HG03097 (cell line): ENCODE measurements at regions not wholly inside any gene's neighbourhood (a gene's known extent, or its start where the extent isn't known, plus 50 kb on each side); places are given as distances from the start of the nearest gene placed in this dataset.

Experiments
- ATAC-seq: cut with Tn5 transposase; IDR thresholded peaks from one replicate; pipeline ENCODE4 v1.9.1; 2021; ENCODE audit not compliant: unreplicated experiment, low FRiP score

DNA sequence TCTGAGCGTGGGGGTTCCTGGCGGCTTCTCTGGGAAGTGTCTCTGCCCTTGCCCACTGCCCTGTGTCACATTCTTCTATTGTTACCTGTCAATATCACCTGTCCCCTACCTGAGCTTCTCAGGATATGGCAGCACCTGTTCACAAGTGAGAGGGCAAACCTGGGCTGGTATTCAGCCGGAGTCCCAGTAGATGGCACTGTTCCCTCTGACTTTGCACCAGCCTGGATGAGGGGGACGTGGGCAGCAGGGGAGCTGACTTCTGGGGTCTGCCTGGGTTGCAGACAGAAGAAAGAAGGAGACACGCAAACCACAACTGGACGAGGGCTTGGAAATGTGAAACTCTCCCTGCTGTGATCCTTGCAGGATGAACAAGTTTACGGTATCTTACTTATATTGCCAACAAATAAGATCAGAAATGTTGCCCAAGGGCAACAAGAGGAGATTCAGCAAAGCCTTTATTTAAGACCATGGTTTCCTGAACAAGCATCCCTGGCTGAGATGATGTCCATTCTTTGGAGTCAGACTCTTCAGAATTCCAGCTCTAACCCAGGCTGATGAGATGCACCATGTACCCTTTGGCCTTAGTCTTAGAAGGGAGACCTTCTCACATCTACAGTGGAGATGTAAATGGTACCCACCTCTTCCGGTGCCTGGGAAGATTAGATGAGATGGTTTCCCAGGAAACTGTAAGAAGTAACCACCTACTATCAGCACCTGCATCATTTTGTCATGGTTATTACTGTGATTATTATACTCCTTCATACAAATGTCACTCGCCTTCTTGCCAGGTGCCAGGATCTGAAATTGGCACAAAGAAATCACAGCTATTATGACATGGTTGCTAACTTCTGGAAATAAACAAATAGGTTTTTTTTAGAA lies 400.0 kb upstream of the CDH4 start:
- no peak for ATAC-seq

GRCh38 chr20:60857708-60858107 lies 394.4 kb upstream of the CDH4 start:
- ATAC-seq = no peak

GRCh38 chr20:60862601-60863000 lies 389.5 kb upstream of the CDH4 start:
- ATAC-seq = no peak

GRCh38 chr20:60863548-60863947 lies 388.5 kb upstream of the CDH4 start:
- no peak for ATAC-seq

DNA sequence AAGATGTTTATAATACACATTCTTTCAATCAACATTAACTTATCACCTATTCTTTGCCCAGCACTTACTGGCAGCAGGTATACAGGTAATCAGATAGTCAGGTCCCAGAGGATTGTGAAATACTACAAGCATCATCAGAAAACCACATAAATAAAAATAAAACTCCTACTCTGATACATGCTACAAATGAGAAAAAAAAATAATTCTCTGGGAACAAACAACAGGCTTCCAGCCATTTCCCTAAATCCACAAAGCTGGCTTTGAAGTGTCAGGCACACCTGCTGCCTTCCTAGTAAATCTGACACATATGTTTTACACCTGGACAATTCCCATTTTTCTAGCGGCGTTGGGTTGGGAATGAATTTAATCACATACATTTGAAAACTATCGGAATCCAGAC lies 384.5 kb upstream of the CDH4 start:
- no peak for ATAC-seq

- no peak for ATAC-seq
These were observed 383.7 kb upstream of the CDH4 start for GRCh38 chr20:60868316-60868891.

DNA sequence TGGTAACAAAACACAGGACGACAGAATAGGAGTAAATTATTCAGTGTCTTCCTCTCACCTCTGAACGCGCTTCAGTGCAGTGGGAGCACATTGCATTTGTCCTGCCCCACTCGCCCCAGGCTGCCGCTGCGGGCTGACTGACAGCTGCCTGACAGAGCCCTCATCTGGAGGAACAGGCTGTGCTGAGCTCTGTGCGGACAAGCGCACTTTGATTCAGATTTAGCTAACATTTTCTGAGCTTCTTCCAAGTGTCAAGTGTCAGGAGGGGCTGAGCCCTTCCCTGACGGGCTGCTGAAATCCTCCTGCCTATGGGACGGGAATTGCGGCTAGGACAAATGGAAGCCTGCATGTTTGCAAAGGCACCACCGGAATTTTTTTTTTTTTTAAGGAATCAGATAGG lies 383.0 kb upstream of the CDH4 start:
- ATAC-seq = no peak

GRCh38 chr20:60869625-60870024 lies 382.4 kb upstream of the CDH4 start:
- no peak for ATAC-seq

- no peak for ATAC-seq
These were observed 382.0 kb upstream of the CDH4 start for GRCh38 chr20:60870040-60870439.

- no peak for ATAC-seq
These were observed 379.8 kb upstream of the CDH4 start for GRCh38 chr20:60872224-60872623.

DNA sequence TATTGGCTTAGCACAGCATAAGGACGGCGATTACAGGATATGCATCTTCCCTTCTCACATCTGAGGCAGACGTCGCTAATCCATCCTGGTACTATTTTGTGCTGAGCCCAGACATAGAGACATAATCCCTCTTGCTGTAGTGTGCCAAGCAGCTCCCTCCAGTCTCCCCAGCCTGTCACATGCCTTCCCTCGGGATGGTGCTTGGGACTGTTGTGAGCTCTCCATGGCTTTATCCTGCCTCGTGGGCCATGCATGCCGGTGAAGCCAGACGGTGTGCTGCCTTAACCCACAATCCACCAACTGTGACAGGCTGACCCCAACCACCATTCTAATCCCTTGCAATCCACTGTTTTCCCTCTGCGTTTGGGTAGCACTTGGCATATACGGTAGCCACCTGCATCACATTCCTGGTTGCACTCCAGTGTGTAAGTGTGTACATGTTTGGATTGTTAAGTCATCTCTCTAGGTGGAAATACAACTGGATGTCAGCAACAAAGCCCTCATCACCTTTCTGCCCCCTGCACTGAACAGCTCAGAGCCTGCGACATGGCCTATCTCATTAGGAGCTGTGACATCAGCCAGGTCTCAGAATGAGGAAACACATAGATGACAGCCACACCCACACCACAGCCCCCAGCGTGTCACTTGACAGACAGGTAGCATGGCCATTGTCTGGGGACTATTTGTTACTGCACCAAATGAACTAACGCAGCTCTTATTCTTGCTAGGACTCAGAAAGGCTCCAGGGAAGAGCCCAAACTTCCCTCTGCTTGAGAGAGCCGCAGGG lies 374.8 kb upstream of the CDH4 start:
- ATAC-seq = no peak

DNA sequence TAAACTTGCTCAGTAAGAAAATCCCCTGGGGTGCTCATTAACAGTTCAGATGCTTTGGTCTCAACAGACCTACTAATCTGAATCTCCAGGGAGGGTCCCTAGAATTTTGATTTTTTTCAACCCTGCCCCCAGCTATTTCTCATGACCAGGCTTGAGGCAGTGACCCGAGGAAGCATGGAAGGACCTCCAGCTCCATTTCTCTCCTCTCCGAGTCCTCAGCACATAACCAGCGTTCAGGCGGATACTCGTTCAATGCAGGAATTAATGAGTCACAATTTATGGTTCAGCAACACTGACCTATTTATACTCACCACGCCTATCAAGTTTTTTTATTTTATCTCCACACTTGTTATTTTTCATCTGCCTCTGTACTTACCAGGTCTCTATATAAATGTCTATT lies 369.2 kb upstream of the CDH4 start:
- ATAC-seq = no peak

GRCh38 chr20:60883496-60883895 lies 368.6 kb upstream of the CDH4 start:
- no peak for ATAC-seq

- ATAC-seq = no peak
These were observed 367.8 kb upstream of the CDH4 start for GRCh38 chr20:60884277-60884676.

GRCh38 chr20:60888771-60889170 lies 363.3 kb upstream of the CDH4 start:
- ATAC-seq = no peak

DNA sequence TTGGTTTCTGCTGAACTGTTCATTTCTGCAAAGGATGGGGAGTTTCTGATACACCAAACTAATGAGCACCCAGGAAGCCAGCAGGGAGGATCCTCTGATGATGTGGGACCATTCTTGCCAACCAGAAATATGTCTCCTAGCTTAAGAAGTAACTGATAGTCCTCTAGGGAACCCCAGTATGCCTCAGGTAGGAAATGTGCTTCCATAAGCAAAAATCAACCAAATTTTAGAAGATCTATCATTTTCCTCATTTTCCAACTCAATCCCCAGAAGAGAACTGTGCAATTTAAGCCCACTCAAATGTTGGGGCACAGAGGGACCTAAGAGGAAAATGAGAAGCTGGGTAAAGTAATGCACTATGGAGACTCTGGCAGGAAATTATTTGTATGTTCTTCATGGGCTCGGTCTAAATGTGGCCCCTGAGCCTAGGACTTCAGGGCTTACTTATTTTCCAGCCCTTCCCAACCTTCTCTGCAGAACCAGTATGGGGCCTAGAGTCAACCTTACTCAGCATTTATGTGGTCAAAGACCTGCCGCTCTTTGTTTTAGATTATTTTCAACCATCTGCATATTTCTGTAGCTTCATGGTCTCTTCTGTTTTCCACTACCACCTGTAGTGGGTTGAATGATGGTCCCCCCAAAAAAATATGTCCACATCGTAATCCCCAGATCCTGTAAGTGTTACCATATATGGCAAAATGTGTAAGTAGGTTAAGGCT lies 359.8 kb upstream of the CDH4 start:
- no peak for ATAC-seq

DNA sequence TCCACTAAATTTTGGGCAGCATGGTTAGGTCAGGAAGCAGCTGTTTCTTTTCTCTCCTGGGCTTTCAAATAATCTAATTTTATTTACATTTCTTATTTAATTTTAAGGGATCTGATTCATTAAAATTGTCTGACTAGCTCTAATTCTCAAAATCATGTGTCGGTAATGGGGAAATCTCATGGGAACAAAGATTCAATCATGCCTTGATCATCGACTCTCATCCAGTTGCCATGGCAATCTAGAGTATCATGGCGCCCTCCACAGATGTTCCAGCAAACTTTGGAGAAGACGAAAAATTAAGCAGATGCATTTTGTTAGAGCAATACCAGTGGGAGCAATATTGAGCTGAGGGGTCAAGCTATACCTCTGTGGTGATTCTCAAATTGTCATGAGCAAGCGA lies 358.0 kb upstream of the CDH4 start:
- ATAC-seq = no peak

GRCh38 chr20:60895363-60896079 lies 356.5 kb upstream of the CDH4 start:
- ATAC-seq = no peak

DNA sequence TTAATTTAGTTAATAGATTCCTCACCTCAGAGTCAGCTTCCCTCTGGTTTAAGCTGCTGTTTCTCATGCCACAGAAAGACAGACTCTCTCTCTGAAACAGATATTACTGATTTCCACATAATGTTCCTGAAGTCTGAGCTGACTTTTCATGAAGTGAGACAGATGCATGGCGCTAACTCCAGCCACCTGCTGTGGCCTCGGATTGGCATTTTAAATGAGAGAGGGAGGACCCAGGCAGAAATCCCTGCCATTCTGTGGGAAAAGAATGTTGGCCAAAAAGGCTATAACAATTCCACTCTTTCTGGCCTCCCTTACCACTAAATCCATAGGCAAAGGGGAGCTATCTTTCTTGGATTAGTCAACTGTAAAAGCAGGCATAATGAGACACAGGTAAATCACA lies 354.1 kb upstream of the CDH4 start:
- no peak for ATAC-seq

GRCh38 chr20:60899320-60899719 lies 352.7 kb upstream of the CDH4 start:
- no peak for ATAC-seq
